Mammary epithelial cell (primary cell): ENCODE measurements at regions not wholly inside any gene's neighbourhood (a gene's known extent, or its start where the extent isn't known, plus 50 kb on each side); places are given as distances from the start of the nearest gene placed in this dataset.

Source experiments
- EZH2 ChIP-seq: IDR thresholded peaks from 2 replicates; pipeline ENCODE4 v1.6.1; 2012; ENCODE audit warnings: low read length, inconsistent platforms, borderline replicate concordance
- TF ChIP-seq, protein P1 (sequence below), 2 donors: IDR thresholded peaks in 1 of 2; conservative IDR thresholded peaks in 1 of 2; 2 replicates each; pipeline ENCODE4 v1.5.1; 2011 to 2012; ENCODE audit warnings: inconsistent platforms in 2 of 2, low read length in 2 of 2, mild to moderate bottlenecking in 2 of 2, control low read depth in 1 of 2, low read depth in 1 of 2; ENCODE audit not compliant: insufficient read depth in 1 of 2; ENCODE audit errors: extremely low read depth in 1 of 2

DNA sequence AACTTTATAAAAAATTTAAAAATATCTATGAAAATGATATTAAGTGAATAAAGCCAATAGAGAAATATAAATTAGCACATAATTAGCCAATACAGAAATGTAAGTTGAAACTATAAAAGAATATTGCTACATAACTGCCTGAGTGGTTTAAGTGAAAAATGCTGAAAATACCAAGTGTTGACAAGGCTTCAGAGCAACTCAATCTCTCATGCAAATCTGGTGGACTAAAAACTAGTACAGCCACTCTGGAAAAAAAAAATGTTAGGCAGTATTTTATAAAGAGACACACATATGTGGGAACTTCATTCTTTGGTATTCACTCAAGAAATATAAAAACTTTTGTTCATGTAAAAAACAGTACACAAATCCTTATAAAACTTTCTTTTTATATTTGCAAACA lies 833.7 kb upstream of the ROBO1 start:
- TF ChIP-seq, protein P1, sequence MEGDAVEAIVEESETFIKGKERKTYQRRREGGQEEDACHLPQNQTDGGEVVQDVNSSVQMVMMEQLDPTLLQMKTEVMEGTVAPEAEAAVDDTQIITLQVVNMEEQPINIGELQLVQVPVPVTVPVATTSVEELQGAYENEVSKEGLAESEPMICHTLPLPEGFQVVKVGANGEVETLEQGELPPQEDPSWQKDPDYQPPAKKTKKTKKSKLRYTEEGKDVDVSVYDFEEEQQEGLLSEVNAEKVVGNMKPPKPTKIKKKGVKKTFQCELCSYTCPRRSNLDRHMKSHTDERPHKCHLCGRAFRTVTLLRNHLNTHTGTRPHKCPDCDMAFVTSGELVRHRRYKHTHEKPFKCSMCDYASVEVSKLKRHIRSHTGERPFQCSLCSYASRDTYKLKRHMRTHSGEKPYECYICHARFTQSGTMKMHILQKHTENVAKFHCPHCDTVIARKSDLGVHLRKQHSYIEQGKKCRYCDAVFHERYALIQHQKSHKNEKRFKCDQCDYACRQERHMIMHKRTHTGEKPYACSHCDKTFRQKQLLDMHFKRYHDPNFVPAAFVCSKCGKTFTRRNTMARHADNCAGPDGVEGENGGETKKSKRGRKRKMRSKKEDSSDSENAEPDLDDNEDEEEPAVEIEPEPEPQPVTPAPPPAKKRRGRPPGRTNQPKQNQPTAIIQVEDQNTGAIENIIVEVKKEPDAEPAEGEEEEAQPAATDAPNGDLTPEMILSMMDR (conservative IDR thresholded peaks at IDR 0.05 in 1 of 2, IDR thresholded peaks at IDR 0.05 in 1 of 2; ENCODE audit: extremely low read depth in 1 of 2, insufficient read depth in 1 of 2, low read depth in 1 of 2, low read length in 2 of 2) = no peak
- TF ChIP-seq EZH2 = no peak
